ENCODE measurements at regions not wholly inside any gene's neighbourhood (a gene's known extent, or its start where the extent isn't known, plus 50 kb on each side); places are given as distances from the start of the nearest gene placed in this dataset.

GRCh38 chr4:111924696-111925095, 220.6 kb upstream of the FAM241A start:
- no peak for TF ChIP-seq CTCF (IDR thresholded peaks at IDR 0.05)
- H3K27ac ChIP-seq = no peak overlapping the region
- DNase-seq (ENCODE audit: low spot score) = no peak
- no peak overlapping the region for H3K4me3 ChIP-seq

GRCh38 chr4:111930659-111931058, 214.6 kb upstream of the FAM241A start:
- no peak for DNase-seq (ENCODE audit: low spot score)
- no peak overlapping the region for H3K27ac ChIP-seq
- H3K4me3 ChIP-seq = no peak overlapping the region
- TF ChIP-seq CTCF (IDR thresholded peaks at IDR 0.05) = no peak

GRCh38 chr4:111933703-111934102, 211.6 kb upstream of the FAM241A start:
- no peak overlapping the region for H3K27ac ChIP-seq
- DNase-seq (ENCODE audit: low spot score) = no peak
- no peak for TF ChIP-seq CTCF (IDR thresholded peaks at IDR 0.05)
- no peak overlapping the region for H3K4me3 ChIP-seq

GRCh38 chr4:111934314-111934713, 210.9 kb upstream of the FAM241A start:
- no peak for TF ChIP-seq CTCF (IDR thresholded peaks at IDR 0.05)
- Histone ChIP-seq H3K27ac (no peak overlapping the region), H3K4me3 (no peak overlapping the region)
- no peak for DNase-seq (ENCODE audit: low spot score)

GRCh38 chr4:111937368-111937767, 207.9 kb upstream of the FAM241A start:
- Histone ChIP-seq H3K4me3 (no peak overlapping the region), H3K27ac (no peak overlapping the region)
- DNase-seq (ENCODE audit: low spot score) = no peak
- no peak for TF ChIP-seq CTCF (IDR thresholded peaks at IDR 0.05)

GRCh38 chr4:111941957-111942356, 203.3 kb upstream of the FAM241A start:
- no peak for DNase-seq (ENCODE audit: low spot score)
- no peak for TF ChIP-seq CTCF (IDR thresholded peaks at IDR 0.05)
- no peak overlapping the region for H3K27ac ChIP-seq
- no peak overlapping the region for H3K4me3 ChIP-seq

- no peak overlapping the region for H3K4me3 ChIP-seq
- no peak overlapping the region for H3K27ac ChIP-seq
- TF ChIP-seq CTCF (IDR thresholded peaks at IDR 0.05) = no peak
- no peak for DNase-seq (ENCODE audit: low spot score)
Observed at GRCh38 chr4:111943796-111944203, 201.5 kb upstream of the FAM241A start.
